H9 (cell line): ENCODE measurements at regions not wholly inside any gene's neighbourhood (a gene's known extent, or its start where the extent isn't known, plus 50 kb on each side); places are given as distances from the start of the nearest gene placed in this dataset.

Experiments used
- DNase-seq: peaks from one replicate; pipeline ENCODE4 v3.0.0-alpha.2; 2017
- H2AFZ ChIP-seq: one replicate; pipeline ENCODE4 v1.6.1; 2013; ENCODE audit warnings: mild to moderate bottlenecking, low read length, control low read depth, moderate library complexity
- H2AK5ac ChIP-seq: 2 replicates; pipeline ENCODE4 v1.6.1; 2013; ENCODE audit warnings: low read length, control low read depth, mixed read lengths; ENCODE audit not compliant: insufficient read length
- H2BK120ac ChIP-seq: one replicate; pipeline ENCODE4 v1.6.1; 2013; ENCODE audit warnings: low read depth, mild to moderate bottlenecking, low read length, control low read depth, inconsistent platforms; ENCODE audit not compliant: poor library complexity, severe bottlenecking
- H2BK12ac ChIP-seq: 2 replicates; pipeline ENCODE4 v1.6.1; 2013; ENCODE audit warnings: low read length, control low read depth, mixed read lengths, low read depth; ENCODE audit not compliant: insufficient read length
- H2BK15ac ChIP-seq: 2 replicates; pipeline ENCODE4 v1.6.1; 2013; ENCODE audit warnings: low read depth, low read length, control low read depth
- H2BK20ac ChIP-seq: one replicate; pipeline ENCODE4 v1.6.1; 2013; ENCODE audit warnings: low read depth, mild to moderate bottlenecking, low read length, control low read depth, inconsistent platforms; ENCODE audit not compliant: poor library complexity, severe bottlenecking
- H2BK5ac ChIP-seq: 2 replicates; pipeline ENCODE4 v1.6.1; 2013; ENCODE audit warnings: low read length, control low read depth, mixed read lengths; ENCODE audit not compliant: insufficient read length
- H3K14ac ChIP-seq: 2 replicates; pipeline ENCODE4 v1.6.1; 2013; ENCODE audit warnings: low read length, control low read depth; ENCODE audit not compliant: insufficient read depth
- H3K18ac ChIP-seq: 2 replicates; pipeline ENCODE4 v1.6.1; 2013; ENCODE audit warnings: low read depth, mild to moderate bottlenecking, mixed read lengths, low read length, control low read depth; ENCODE audit not compliant: insufficient read length
- H3K23ac ChIP-seq: 2 replicates; pipeline ENCODE4 v1.6.1; 2013; ENCODE audit warnings: low read length, control low read depth, mixed read lengths, low read depth; ENCODE audit not compliant: insufficient read length
- H3K23me2 ChIP-seq: 2 replicates; pipeline ENCODE4 v1.6.1; 2013; ENCODE audit warnings: low read depth, mild to moderate bottlenecking, mixed read lengths, low read length, control low read depth; ENCODE audit not compliant: insufficient read length, poor library complexity, severe bottlenecking
- H3K27ac ChIP-seq: 2 replicates; pipeline ENCODE4 v1.5.1; 2013; ENCODE audit warnings: low read length, control low read depth, mixed read lengths, low read depth; ENCODE audit not compliant: insufficient read length
- H3K27me3 ChIP-seq: 2 replicates; pipeline ENCODE4 v1.6.1; 2013; ENCODE audit warnings: low read length, control low read depth, inconsistent platforms; ENCODE audit not compliant: insufficient read depth
- H3K4ac ChIP-seq: 2 replicates; pipeline ENCODE4 v1.6.1; 2013; ENCODE audit warnings: low read depth, mild to moderate bottlenecking, control low read depth, inconsistent platforms, low read length, moderate library complexity
- H3K4me1 ChIP-seq: 2 replicates; pipeline ENCODE4 v1.6.1; 2013; ENCODE audit warnings: low read length, control low read depth, inconsistent platforms; ENCODE audit not compliant: insufficient read depth
- H3K4me2 ChIP-seq: 2 replicates; pipeline ENCODE4 v1.6.1; 2013; ENCODE audit warnings: low read length, control low read depth, mixed read lengths; ENCODE audit not compliant: insufficient read length, insufficient read depth
- H3K56ac ChIP-seq: 2 replicates; pipeline ENCODE4 v1.6.1; 2013; ENCODE audit warnings: low read depth, mild to moderate bottlenecking, mixed read lengths, low read length, control low read depth; ENCODE audit not compliant: insufficient read length
- H3K79me1 ChIP-seq: 2 replicates; pipeline ENCODE4 v1.6.1; 2013; ENCODE audit warnings: low read depth, mild to moderate bottlenecking, moderate library complexity, low read length, control low read depth, inconsistent platforms; ENCODE audit not compliant: insufficient read depth, poor library complexity, severe bottlenecking
- H3K79me2 ChIP-seq: 2 replicates; pipeline ENCODE4 v1.6.1; 2013; ENCODE audit warnings: low read length, control low read depth, inconsistent platforms; ENCODE audit not compliant: insufficient read depth
- H3K9ac ChIP-seq: 2 replicates; pipeline ENCODE4 v1.6.1; 2013; ENCODE audit warnings: low read length, control low read depth, mixed read lengths; ENCODE audit not compliant: insufficient read length; ENCODE audit errors: extremely low read depth
- H3K9me3 ChIP-seq: one replicate; pipeline ENCODE4 v1.6.1; 2013; ENCODE audit warnings: low read depth, low read length, inconsistent platforms; ENCODE audit not compliant: control insufficient read depth
- H3T11ph ChIP-seq: one replicate; pipeline ENCODE4 v1.6.1; 2013; ENCODE audit warnings: mild to moderate bottlenecking, low read length, control low read depth, inconsistent platforms
- H4K20me1 ChIP-seq: one replicate; pipeline ENCODE4 v1.6.1; 2013; ENCODE audit not compliant: control insufficient read depth, insufficient read length, insufficient read depth
- H4K5ac ChIP-seq: 2 replicates; pipeline ENCODE4 v1.6.1; 2013; ENCODE audit warnings: low read depth, mild to moderate bottlenecking, mixed read lengths, low read length, control low read depth; ENCODE audit not compliant: insufficient read length
- H4K8ac ChIP-seq: replicated peaks from 2 replicates; pipeline ENCODE4 v1.6.1; 2013; ENCODE audit warnings: low read length, control low read depth, mixed read lengths, low read depth; ENCODE audit not compliant: insufficient read length
- H4K91ac ChIP-seq: 2 replicates; pipeline ENCODE4 v1.6.1; 2013; ENCODE audit warnings: low read depth, mild to moderate bottlenecking, moderate library complexity, mixed read lengths, low read length, control low read depth; ENCODE audit not compliant: insufficient read length
- H3K27ac Mint-ChIP-seq, 3 experiments: 2 replicates in 2 of 3; 3 replicates in 1 of 3; pipeline ENCODE4 v1.8.0; 2020 to 2021; ENCODE audit warnings: mixed read lengths in 3 of 3, mild to moderate bottlenecking in 1 of 3, moderate library complexity in 1 of 3
- H3K27me3 Mint-ChIP-seq: 2 replicates; pipeline ENCODE4 v1.8.0; 2021; ENCODE audit warnings: low read depth, mild to moderate bottlenecking, moderate library complexity, mixed read lengths
- H3K36me3 Mint-ChIP-seq, 3 experiments: 2 replicates in 2 of 3; 3 replicates in 1 of 3; pipeline ENCODE4 v1.8.0; 2020 to 2021; ENCODE audit warnings: low read depth in 3 of 3, mixed read lengths in 3 of 3; ENCODE audit not compliant: insufficient read depth in 1 of 3
- H3K4me1 Mint-ChIP-seq, 2 experiments: 2 replicates each; pipeline ENCODE4 v1.8.0; 2020; ENCODE audit warnings: mixed read lengths in 2 of 2
- H3K4me3 Mint-ChIP-seq, 2 experiments: 2 replicates in 1 of 2; 3 replicates in 1 of 2; pipeline ENCODE4 v1.8.0; 2020 to 2021; ENCODE audit warnings: mild to moderate bottlenecking in 2 of 2, mixed read lengths in 2 of 2, moderate library complexity in 1 of 2
- H3K9me3 Mint-ChIP-seq, 2 experiments: 2 replicates in 1 of 2; 3 replicates in 1 of 2; pipeline ENCODE4 v1.8.0; 2020; ENCODE audit warnings: mild to moderate bottlenecking in 2 of 2, mixed read lengths in 2 of 2, moderate library complexity in 1 of 2
- TF ChIP-seq, protein P1 (sequence below): fragments of 200-600 bp; sonication (generic); conservative IDR thresholded peaks from 3 replicates; pipeline ENCODE4 v1.8.0; 2021; ENCODE audit warnings: antibody characterized with exemption, mild to moderate bottlenecking

DNA sequence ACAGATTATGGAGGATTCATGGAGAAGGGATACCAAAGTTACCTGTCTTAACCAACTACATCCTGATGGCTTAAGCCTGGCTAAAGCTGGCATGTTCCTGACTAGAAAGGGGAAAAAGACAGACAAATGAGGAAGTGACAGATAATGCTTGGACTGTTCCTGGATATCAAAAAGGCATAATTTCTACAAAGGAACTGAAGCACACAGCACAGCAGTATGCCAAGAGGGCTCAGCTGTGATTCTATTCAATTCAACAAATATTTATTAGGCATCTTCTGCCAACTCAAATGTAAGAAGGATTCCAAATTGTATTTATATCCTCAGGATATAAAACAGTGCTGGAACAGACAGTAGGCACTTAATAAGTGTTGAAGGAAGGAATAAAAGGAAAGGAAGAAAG is 59.5 kb downstream of the KLF12 start:
- no peak overlapping the region for H3K4me2 ChIP-seq
- H3K9me3 ChIP-seq = no peaks in the 10 kb centered on the region
- H3K27ac Mint-ChIP-seq = peak overlapping the region in 1 of 3 experiments; percentile 69; a peak in 1 of 7 replicates

More for the DNA sequence above, 59.5 kb downstream of the KLF12 start:
- Histone ChIP-seq H3K14ac (no peak overlapping the region), H4K8ac (no peak overlapping the region), H2BK120ac (no peak overlapping the region), H2AFZ (no peak overlapping the region), H3K4ac (no peak overlapping the region), H3K79me1 (no peaks in the 10 kb centered on the region), H3K27me3 (no peaks in the 10 kb centered on the region), H2BK20ac (no peak overlapping the region), H3K79me2 (no peaks in the 10 kb centered on the region), H3K9ac (no peak overlapping the region), H4K20me1 (no peaks in the 10 kb centered on the region), H2BK15ac (no peak overlapping the region), H3K18ac (no peak overlapping the region), H3K27ac (no peak overlapping the region), H2AK5ac (no peak overlapping the region), H2BK12ac (no peak overlapping the region), H4K91ac (no peak overlapping the region), H3T11ph (no peak overlapping the region), H3K56ac (no peak overlapping the region), H3K23me2 (no peaks in the 10 kb centered on the region), H3K4me1 (no peaks in the 10 kb centered on the region), H4K5ac (no peak overlapping the region), H2BK5ac (no peak overlapping the region), H3K23ac (no peak overlapping the region)
- DNase-seq = no peak
- TF ChIP-seq, protein P1, sequence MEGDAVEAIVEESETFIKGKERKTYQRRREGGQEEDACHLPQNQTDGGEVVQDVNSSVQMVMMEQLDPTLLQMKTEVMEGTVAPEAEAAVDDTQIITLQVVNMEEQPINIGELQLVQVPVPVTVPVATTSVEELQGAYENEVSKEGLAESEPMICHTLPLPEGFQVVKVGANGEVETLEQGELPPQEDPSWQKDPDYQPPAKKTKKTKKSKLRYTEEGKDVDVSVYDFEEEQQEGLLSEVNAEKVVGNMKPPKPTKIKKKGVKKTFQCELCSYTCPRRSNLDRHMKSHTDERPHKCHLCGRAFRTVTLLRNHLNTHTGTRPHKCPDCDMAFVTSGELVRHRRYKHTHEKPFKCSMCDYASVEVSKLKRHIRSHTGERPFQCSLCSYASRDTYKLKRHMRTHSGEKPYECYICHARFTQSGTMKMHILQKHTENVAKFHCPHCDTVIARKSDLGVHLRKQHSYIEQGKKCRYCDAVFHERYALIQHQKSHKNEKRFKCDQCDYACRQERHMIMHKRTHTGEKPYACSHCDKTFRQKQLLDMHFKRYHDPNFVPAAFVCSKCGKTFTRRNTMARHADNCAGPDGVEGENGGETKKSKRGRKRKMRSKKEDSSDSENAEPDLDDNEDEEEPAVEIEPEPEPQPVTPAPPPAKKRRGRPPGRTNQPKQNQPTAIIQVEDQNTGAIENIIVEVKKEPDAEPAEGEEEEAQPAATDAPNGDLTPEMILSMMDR = no peak
- Mint-ChIP-seq H3K36me3 (peaks cover 0 to 2% (median 0%) of the 10 kb centered on the region in 3 experiments; a peak in 2 of 7 replicates), H3K4me3 (no peak overlapping the region), H3K27me3 (no peaks in the 10 kb centered on the region), H3K9me3 (no peaks in the 10 kb centered on the region), H3K4me1 (peaks cover 6 to 9% of the 10 kb centered on the region in 2 experiments)
